ENCODE measurements at regions not wholly inside any gene's neighbourhood (a gene's known extent, or its start where the extent isn't known, plus 50 kb on each side); places are given as distances from the start of the nearest gene placed in this dataset.
"Not testable (repeated sequence)": the region's sequence is repeated elsewhere in the genome, so short reads cannot be mapped to it uniquely, and the experiment has no call there.

DNA sequence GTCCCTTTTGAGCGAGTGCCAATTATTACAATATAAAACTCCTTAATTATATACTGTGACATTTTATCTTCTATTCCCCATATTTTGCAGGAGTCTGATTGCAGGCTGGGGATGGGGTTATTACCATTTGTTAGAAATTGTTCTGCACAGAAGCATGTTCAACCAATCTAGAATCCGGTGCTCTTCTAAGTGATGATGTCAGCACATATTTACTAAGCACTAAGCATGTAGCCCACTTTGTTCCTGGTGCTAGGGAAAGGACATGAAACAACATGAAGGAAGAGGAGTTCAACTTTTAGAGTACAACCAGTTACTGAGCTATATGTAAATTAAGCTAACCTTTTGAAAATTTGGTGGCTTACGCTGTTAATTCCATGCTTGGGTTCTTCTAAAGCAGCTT is 52.8 kb upstream of the IL1RAPL2 start:
- DNase-seq (ENCODE audit: low read depth): no peak
- in situ Hi-C loops (cut with HindIII; ENCODE audit: low pct_unique_long_range_greater_than_20kb, low sequenced_read_pairs): no loop called here

GRCh38 chrX:104510801-104511200 is 55.2 kb upstream of the IL1RAPL2 start:
- no peak for DNase-seq (ENCODE audit: low read depth)
- in situ Hi-C loops (cut with HindIII; ENCODE audit: low pct_unique_long_range_greater_than_20kb, low sequenced_read_pairs): no loop called here

DNA sequence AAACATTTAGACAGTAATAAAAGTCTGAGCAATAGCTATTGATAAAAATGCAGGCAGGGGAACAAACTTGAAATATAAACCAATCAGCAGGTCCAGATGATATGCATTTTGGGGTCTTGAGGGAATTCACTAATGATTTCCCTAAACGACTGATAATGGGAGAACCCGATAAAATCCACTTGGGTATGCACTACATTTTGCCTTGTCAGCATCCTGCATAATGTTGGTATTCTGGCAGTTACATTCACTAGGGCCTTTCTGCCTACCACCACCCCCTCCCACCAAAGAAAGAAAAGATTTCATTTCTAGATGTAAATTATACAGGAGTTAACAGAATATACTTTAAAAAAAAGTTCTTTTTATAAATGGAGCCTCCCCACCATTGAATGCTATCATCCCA is 63.5 kb upstream of the IL1RAPL2 start:
- in situ Hi-C loops (cut with HindIII; ENCODE audit: low pct_unique_long_range_greater_than_20kb, low sequenced_read_pairs): no loop called here
- DNase-seq (ENCODE audit: low read depth): no peak

GRCh38 chrX:104488811-104489210 is 77.2 kb upstream of the IL1RAPL2 start:
- in situ Hi-C loops (cut with HindIII; ENCODE audit: low pct_unique_long_range_greater_than_20kb, low sequenced_read_pairs): no loop called here
- no peak for DNase-seq (ENCODE audit: low read depth)

- DNase-seq (ENCODE audit: low read depth): no peak
- in situ Hi-C loops (cut with HindIII; ENCODE audit: low pct_unique_long_range_greater_than_20kb, low sequenced_read_pairs): no loop called here
Measured at GRCh38 chrX:104486691-104487090, 79.3 kb upstream of the IL1RAPL2 start.

DNA sequence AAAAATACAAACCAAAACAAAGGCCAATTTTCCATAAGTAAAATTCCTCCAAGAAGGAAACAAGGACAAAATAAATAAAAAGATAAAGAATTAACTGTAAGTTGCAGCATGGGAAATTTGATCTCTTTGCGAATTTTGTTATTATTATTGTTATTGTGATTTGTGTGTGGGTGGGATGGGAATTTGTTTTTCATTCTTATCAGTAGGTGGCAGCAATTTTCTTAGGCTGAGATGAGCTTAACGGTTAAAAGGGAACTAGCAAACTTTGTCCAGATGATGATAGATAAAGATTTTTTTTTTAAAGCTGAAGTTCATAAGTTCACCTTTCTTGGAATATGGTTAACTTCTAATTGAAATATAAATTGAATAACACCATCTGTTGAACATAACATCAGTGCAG is 83.2 kb upstream of the IL1RAPL2 start:
- no peak for DNase-seq (ENCODE audit: low read depth)
- in situ Hi-C loops (cut with HindIII; ENCODE audit: low pct_unique_long_range_greater_than_20kb, low sequenced_read_pairs): no loop called here

GRCh38 chrX:104469771-104470170 is 96.2 kb upstream of the IL1RAPL2 start:
- in situ Hi-C loops (cut with HindIII; ENCODE audit: low pct_unique_long_range_greater_than_20kb, low sequenced_read_pairs): no loop called here

GRCh38 chrX:104459796-104460195 is 106.2 kb upstream of the IL1RAPL2 start:
- in situ Hi-C loops (cut with HindIII; ENCODE audit: low pct_unique_long_range_greater_than_20kb, low sequenced_read_pairs): no loop called here

More at GRCh38 chrX:104469771-104470170, 96.2 kb upstream of the IL1RAPL2 start:
- no peak for DNase-seq (ENCODE audit: low read depth)

DNA sequence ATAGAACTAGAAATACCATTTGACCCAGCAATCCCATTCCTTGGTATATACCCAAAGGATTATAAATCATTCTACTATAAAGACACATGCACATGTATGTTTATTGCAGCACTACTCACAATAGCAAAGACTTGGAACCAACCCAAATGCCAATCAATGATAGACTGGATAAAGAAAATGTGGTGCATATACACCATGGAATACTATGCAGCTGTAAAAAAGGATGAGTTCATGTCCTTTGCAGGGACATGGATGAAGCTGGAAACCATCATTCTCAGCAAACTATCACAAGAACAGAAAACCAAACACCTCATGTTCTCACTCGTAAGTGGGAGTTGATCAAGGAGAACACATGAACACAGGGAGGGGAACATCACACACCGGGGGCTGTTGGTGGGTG is 108.9 kb upstream of the IL1RAPL2 start:
- in situ Hi-C loops (cut with HindIII; ENCODE audit: low pct_unique_long_range_greater_than_20kb, low sequenced_read_pairs); DNase-seq (ENCODE audit: low read depth): not testable (repeated sequence)

More at GRCh38 chrX:104459796-104460195, 106.2 kb upstream of the IL1RAPL2 start:
- DNase-seq (ENCODE audit: low read depth): no peak

DNA sequence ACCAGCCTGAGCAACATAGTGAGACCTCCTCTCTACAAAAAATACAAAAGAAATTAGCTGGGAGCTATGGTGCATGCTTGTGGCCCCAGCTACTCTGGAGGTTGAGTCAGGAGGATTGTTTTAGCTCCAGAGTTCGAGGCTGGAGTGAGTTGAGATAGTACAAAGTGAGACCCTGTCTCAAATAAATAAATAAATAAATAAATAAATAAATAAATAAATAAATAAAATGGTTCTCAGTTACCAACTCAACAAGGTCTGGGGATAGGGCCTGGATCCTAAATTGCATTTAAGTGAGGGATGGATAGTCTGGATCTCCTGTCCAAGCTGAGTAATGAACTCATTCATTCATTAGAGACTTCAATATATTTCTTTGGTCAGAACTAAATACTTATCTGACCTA is 115.7 kb upstream of the IL1RAPL2 start:
- in situ Hi-C loops (cut with HindIII; ENCODE audit: low pct_unique_long_range_greater_than_20kb, low sequenced_read_pairs): no loop called here
- DNase-seq (ENCODE audit: low read depth): no peak

- no peak for DNase-seq (ENCODE audit: low read depth)
- in situ Hi-C loops (cut with HindIII; ENCODE audit: low pct_unique_long_range_greater_than_20kb, low sequenced_read_pairs): no loop called here
Measured at GRCh38 chrX:104445591-104445990, 120.4 kb upstream of the IL1RAPL2 start.

- DNase-seq (ENCODE audit: low read depth): no peak
- in situ Hi-C loops (cut with HindIII; ENCODE audit: low pct_unique_long_range_greater_than_20kb, low sequenced_read_pairs): no loop called here
Measured at GRCh38 chrX:104435249-104435648, 130.8 kb upstream of the IL1RAPL2 start.

DNA sequence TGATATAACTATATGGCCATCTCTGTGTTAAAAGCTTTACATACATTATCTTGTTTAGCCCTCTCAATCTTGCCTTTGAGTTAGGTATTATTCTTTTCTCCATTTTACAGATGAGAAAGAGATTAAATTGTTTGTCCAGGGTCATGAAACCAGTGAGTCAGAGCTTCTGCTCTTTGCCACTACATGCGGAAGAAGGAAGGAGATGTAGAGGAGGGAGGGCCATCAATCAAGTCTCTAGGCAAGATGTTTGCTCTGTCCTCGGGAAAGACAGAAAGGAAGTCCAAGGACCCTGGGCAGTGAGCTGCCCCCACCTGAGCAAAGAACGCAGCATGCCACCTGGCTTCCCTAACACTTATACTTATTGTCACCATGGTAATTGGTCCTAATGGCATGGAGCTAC is 133.7 kb upstream of the IL1RAPL2 start:
- in situ Hi-C loops (cut with HindIII; ENCODE audit: low pct_unique_long_range_greater_than_20kb, low sequenced_read_pairs): no loop called here
- peak; percentile 45 for DNase-seq (ENCODE audit: low read depth)

GRCh38 chrX:104430742-104431119 is 135.3 kb upstream of the IL1RAPL2 start:
- in situ Hi-C loops (cut with HindIII; ENCODE audit: low pct_unique_long_range_greater_than_20kb, low sequenced_read_pairs): no loop called here
- peak; percentile 51 for DNase-seq (ENCODE audit: low read depth)

- in situ Hi-C loops (cut with HindIII; ENCODE audit: low pct_unique_long_range_greater_than_20kb, low sequenced_read_pairs): no loop called here
- DNase-seq (ENCODE audit: low read depth): peak; percentile 0
Measured at GRCh38 chrX:104430072-104430741, 135.8 kb upstream of the IL1RAPL2 start.

GRCh38 chrX:104428231-104428630 is 137.8 kb upstream of the IL1RAPL2 start:
- in situ Hi-C loops (cut with HindIII; ENCODE audit: low pct_unique_long_range_greater_than_20kb, low sequenced_read_pairs): no loop called here
- DNase-seq (ENCODE audit: low read depth): no peak

- no peak for DNase-seq (ENCODE audit: low read depth)
- in situ Hi-C loops (cut with HindIII; ENCODE audit: low pct_unique_long_range_greater_than_20kb, low sequenced_read_pairs): no loop called here
Measured at GRCh38 chrX:104427693-104428092, 138.3 kb upstream of the IL1RAPL2 start.

GRCh38 chrX:104427073-104427472 is 138.9 kb upstream of the IL1RAPL2 start:
- in situ Hi-C loops (cut with HindIII; ENCODE audit: low pct_unique_long_range_greater_than_20kb, low sequenced_read_pairs): no loop called here

GRCh38 chrX:104420907-104421306 is 145.1 kb upstream of the IL1RAPL2 start:
- in situ Hi-C loops (cut with HindIII; ENCODE audit: low pct_unique_long_range_greater_than_20kb, low sequenced_read_pairs): no loop called here
- no peak for DNase-seq (ENCODE audit: low read depth)

More at GRCh38 chrX:104427073-104427472, 138.9 kb upstream of the IL1RAPL2 start:
- no peak for DNase-seq (ENCODE audit: low read depth)

DNA sequence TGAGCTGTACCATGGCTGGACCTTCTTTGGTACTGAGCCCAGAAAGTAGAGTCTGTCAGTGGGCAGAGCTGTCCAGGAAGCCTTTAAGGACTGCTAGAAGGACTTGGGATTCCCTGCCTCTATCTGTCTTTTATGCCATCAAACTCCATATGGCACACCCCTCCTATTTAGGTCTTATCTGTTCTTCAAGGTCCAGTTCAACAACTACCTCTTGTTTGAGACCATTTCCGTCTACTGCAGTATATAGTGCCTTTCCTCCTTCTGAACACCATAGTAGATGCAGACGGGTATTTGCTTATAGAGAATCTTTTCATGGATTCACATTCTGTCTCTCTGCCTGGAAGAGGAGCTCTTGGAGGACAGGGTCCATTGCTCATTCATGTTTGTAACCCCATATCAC is 146.1 kb upstream of the IL1RAPL2 start:
- in situ Hi-C loops (cut with HindIII; ENCODE audit: low pct_unique_long_range_greater_than_20kb, low sequenced_read_pairs): no loop called here
- DNase-seq (ENCODE audit: low read depth): no peak

All from Caki2 (cell line).